ENCODE measurements at regions not wholly inside any gene's neighbourhood (a gene's known extent, or its start where the extent isn't known, plus 50 kb on each side); places are given as distances from the start of the nearest gene placed in this dataset.
A peak's percentile ranks its signal among the peaks of the same experiment; 100 is the strongest.

- no peaks in the 10 kb centered on the region for H3K4me1 Mint-ChIP-seq
- H3K27me3 Mint-ChIP-seq, result peaks cover 30% of the 10 kb centered on the region
- peak; percentile 34 for ATAC-seq
- peaks cover 4% of the 10 kb centered on the region for H3K9me3 Mint-ChIP-seq
- no peak overlapping the region for H3K27ac Mint-ChIP-seq
- no peak overlapping the region for H3K4me3 Mint-ChIP-seq
- H3K36me3 Mint-ChIP-seq, result no peaks in the 10 kb centered on the region
Observed at GRCh38 chr3:14332392-14332791, 70.0 kb upstream of the SLC6A6 start.

DNA sequence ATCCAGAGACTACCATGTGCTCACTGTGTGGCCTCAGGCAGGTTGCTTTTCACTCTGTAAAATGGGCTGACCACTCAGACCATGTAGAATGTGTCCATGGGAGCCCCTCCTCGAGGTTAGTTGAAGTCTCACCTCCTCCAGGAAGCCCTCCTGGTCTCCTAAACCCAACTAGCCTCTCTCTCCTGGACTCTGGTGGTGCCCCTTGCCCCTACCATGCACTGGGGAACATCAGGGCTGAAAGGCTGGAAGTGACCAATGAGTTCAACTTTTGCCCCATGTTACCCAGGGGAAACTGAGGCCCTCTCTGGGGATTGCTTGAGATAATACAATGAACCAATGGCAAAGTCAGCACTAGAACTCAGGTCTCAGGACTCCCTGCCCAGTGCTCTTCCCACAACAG is 69.2 kb upstream of the SLC6A6 start:
- no peak overlapping the region for H3K27ac Mint-ChIP-seq
- no peaks in the 10 kb centered on the region for H3K4me1 Mint-ChIP-seq
- ATAC-seq, result no peak
- no peaks in the 10 kb centered on the region for H3K36me3 Mint-ChIP-seq
- H3K4me3 Mint-ChIP-seq, result no peak overlapping the region
- peaks cover 27% of the 10 kb centered on the region for H3K27me3 Mint-ChIP-seq
- H3K9me3 Mint-ChIP-seq, result peaks cover 4% of the 10 kb centered on the region

- H3K9me3 Mint-ChIP-seq, result peaks cover under 1% of the 10 kb centered on the region
- peaks cover 22% of the 10 kb centered on the region for H3K27me3 Mint-ChIP-seq
- no peak for ATAC-seq
- H3K27ac Mint-ChIP-seq, result no peak overlapping the region
- no peaks in the 10 kb centered on the region for H3K36me3 Mint-ChIP-seq
- no peaks in the 10 kb centered on the region for H3K4me1 Mint-ChIP-seq
- H3K4me3 Mint-ChIP-seq, result no peak overlapping the region
Observed at GRCh38 chr3:14333621-14334020, 68.8 kb upstream of the SLC6A6 start.

DNA sequence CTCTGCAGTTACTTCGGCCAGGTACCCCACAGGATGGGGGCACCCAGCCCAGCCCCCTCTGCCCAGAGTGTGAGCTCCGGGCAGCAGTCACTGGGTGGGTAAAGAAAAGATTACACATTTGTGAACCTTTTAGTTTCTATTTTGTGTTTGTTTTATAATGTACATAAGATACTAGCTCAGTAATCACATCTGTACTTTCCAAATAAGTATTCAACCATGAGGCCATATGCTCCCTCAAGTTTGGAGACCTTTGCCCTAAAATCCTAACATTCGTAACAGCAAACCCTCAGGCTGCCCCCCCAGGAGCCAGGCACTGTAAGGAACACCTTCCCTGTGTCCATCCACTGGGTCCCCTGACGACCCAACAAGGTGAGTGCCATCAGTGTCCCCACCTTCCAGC is 68.3 kb upstream of the SLC6A6 start:
- H3K36me3 Mint-ChIP-seq, result no peaks in the 10 kb centered on the region
- H3K4me1 Mint-ChIP-seq, result no peaks in the 10 kb centered on the region
- H3K9me3 Mint-ChIP-seq, result no peaks in the 10 kb centered on the region
- peaks cover 21% of the 10 kb centered on the region for H3K27me3 Mint-ChIP-seq
- H3K4me3 Mint-ChIP-seq, result no peak overlapping the region
- ATAC-seq, result no peak
- H3K27ac Mint-ChIP-seq, result no peak overlapping the region

DNA sequence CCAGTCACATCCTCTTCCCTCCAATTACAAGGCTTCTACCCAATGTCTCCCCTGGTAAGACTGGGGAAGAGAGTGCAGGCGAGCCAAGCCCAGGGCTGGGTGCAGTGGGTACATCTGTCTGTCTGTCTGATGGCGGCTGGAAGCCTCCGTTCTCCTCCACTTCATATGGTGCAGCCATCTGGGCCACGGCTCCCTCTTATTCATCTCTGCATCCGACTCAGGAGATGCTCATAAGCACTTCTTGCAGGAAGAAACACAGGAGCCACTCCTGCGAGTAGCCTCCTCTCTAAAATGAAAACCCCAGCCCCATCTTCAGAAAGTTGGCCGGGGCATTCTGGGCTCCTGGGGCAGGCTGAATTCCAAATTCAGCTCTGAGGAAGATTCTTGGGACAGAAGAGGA is 67.5 kb upstream of the SLC6A6 start:
- Mint-ChIP-seq H3K4me3 (no peak overlapping the region), H3K27me3 (peaks cover 25% of the 10 kb centered on the region), H3K9me3 (no peaks in the 10 kb centered on the region)

DNA sequence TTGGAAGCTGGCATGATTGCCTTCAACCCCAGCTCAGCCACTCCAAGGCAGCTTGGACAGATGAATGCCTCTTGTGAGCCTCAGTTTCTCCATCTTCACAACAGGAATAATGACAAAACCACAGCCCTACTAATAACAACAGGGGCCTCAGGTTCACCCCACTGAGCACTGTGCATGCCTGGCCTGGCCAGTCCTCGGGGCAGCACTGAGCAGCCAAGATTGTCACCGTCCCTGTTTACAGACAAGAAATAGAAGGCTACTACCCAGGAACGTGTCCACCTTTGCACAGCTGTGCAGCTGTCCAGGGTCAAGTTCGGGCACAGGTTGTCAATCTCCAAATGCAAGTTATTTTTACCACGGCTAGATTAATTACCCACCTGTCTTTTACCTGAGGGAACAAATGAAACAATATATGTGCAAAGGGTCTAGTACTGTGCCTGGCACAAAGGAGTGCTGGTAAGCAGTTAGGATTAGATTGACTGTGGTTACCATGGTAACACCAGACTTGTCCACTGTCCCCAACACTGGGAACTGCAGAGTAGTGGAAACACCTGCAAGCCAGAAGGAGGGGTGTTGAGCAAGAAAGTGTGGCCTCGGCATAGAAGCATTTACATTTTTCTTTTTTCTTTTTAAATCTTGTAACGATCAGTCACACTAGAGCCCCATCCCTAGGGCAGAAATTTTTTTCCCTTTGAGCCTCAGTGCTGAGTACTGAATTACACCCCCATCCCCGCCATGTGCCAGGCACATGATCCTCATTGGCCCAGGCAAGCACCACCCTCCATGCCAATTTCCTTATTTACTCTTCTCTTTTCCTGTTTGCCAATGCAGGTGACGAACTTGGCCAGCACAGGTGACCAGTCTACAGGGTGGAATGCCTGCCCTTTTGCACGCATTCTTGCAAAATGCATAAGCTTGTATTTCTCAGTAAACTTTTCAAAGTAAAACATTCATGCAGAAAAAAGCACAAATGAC is 66.3 kb upstream of the SLC6A6 start:
- H3K9me3 Mint-ChIP-seq, result no peaks in the 10 kb centered on the region
- H3K27ac Mint-ChIP-seq, result no peak overlapping the region
- no peaks in the 10 kb centered on the region for H3K4me1 Mint-ChIP-seq
- ATAC-seq, result no peak
- H3K4me3 Mint-ChIP-seq, result no peak overlapping the region
- H3K27me3 Mint-ChIP-seq, result peaks cover 18% of the 10 kb centered on the region
- H3K36me3 Mint-ChIP-seq, result no peaks in the 10 kb centered on the region

More for the DNA sequence above, 67.5 kb upstream of the SLC6A6 start:
- H3K36me3 Mint-ChIP-seq, result no peaks in the 10 kb centered on the region
- no peak for ATAC-seq
- no peaks in the 10 kb centered on the region for H3K4me1 Mint-ChIP-seq
- H3K27ac Mint-ChIP-seq, result no peak overlapping the region

GRCh38 chr3:14336749-14337598 is 65.4 kb upstream of the SLC6A6 start:
- Mint-ChIP-seq H3K27ac (no peak overlapping the region), H3K4me3 (no peak overlapping the region), H3K27me3 (peaks cover 18% of the 10 kb centered on the region), H3K9me3 (no peaks in the 10 kb centered on the region), H3K4me1 (no peaks in the 10 kb centered on the region), H3K36me3 (no peaks in the 10 kb centered on the region)
- no peak for ATAC-seq

- H3K4me1 Mint-ChIP-seq, result no peaks in the 10 kb centered on the region
- no peaks in the 10 kb centered on the region for H3K9me3 Mint-ChIP-seq
- peaks cover 25% of the 10 kb centered on the region for H3K27me3 Mint-ChIP-seq
- H3K27ac Mint-ChIP-seq, result no peak overlapping the region
- ATAC-seq, result no peak
- no peaks in the 10 kb centered on the region for H3K36me3 Mint-ChIP-seq
- H3K4me3 Mint-ChIP-seq, result no peak overlapping the region
Observed at GRCh38 chr3:14337828-14338227, 64.6 kb upstream of the SLC6A6 start.

DNA sequence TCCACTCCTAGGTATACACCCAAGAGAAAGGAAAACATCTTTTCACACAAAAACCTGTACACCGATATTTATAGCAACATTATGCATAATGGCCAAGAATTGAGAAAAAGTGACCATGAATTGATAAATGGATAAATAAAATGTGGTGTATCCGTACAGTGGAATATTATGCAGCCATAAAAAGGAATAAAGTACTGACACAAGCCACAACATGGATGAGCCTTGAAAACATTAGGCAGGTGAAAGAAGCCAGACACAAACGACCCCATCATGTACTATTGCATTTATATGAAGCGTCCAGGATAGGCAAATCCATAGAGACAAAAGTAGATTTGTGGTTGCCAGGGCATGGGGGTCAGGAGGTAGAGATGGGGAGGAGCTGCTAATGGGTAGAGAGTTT is 64.2 kb upstream of the SLC6A6 start:
- no peaks in the 10 kb centered on the region for H3K4me1 Mint-ChIP-seq
- no peak overlapping the region for H3K27ac Mint-ChIP-seq
- peaks cover 29% of the 10 kb centered on the region for H3K27me3 Mint-ChIP-seq
- no peak for ATAC-seq
- no peaks in the 10 kb centered on the region for H3K36me3 Mint-ChIP-seq
- H3K9me3 Mint-ChIP-seq, result no peaks in the 10 kb centered on the region
- H3K4me3 Mint-ChIP-seq, result no peak overlapping the region

DNA sequence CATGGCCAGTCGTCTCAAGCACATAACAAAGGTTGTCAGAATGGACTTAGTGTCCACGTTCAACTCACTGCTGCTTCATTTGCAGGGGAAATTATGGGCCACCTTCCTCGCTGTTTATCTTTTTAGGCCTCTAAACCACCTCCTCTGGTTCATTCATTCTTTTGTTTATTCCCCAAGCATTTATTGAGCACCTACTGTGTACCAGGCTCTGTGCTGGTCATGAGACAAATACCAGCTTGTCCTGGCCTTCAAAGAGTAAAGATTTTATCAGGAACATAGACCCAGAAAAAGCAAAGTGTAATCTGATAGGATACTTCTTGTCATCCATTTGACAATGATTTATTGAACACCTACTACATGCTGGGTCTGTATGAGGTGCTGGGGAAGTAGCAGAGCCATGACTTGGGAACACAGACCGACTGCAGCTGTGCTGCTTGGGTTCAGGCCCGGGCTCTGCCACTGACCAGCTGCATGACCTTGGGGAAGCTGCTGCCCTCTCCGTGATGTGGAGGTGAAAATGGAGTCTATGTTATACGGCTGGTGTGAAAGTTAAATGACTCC is 63.4 kb upstream of the SLC6A6 start:
- H3K36me3 Mint-ChIP-seq, result no peaks in the 10 kb centered on the region
- no peaks in the 10 kb centered on the region for H3K4me1 Mint-ChIP-seq
- H3K27me3 Mint-ChIP-seq, result peaks cover 37% of the 10 kb centered on the region
- no peak for ATAC-seq
- no peaks in the 10 kb centered on the region for H3K9me3 Mint-ChIP-seq
- no peak overlapping the region for H3K27ac Mint-ChIP-seq
- no peak overlapping the region for H3K4me3 Mint-ChIP-seq

DNA sequence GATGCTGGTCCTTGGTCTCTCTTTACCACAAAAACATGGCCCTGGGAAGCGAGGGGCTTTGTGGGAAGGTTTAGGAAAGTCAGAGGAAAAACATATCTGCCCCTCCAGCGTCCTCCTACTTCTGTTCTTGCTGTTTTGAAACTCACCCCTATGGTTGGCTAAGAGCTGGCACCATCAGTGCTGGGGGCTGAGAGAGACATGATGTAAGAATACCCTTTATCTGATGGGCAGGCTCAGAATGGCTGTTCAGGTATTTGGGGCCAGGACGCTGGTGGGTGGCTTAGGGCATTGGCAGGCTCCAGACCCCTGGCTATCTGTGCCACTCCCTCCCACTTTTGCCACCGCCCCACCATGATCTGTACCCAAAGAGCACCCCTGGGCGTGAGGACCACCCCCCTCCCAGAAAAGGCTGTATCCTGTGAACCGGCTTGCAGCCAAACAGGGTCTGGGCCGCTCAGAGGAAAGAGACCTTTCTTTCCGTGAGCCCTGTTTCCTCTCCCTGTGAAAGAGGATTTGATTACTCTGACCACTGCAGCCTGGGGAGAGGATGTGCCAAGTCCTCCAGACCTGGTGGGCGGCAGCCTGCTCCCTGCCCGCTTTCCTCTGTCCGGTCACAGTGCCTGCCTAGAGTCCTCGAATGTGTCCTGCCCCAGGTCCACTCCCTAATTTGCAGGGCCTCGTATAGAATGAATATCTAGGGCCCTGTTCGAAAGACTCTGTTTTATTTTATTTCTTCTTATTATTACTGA is 61.3 kb upstream of the SLC6A6 start:
- Mint-ChIP-seq H3K27me3 (peaks cover 40% of the 10 kb centered on the region), H3K27ac (no peak overlapping the region), H3K4me1 (no peaks in the 10 kb centered on the region), H3K36me3 (no peaks in the 10 kb centered on the region), H3K4me3 (no peak overlapping the region), H3K9me3 (no peaks in the 10 kb centered on the region)
- no peak for ATAC-seq

DNA sequence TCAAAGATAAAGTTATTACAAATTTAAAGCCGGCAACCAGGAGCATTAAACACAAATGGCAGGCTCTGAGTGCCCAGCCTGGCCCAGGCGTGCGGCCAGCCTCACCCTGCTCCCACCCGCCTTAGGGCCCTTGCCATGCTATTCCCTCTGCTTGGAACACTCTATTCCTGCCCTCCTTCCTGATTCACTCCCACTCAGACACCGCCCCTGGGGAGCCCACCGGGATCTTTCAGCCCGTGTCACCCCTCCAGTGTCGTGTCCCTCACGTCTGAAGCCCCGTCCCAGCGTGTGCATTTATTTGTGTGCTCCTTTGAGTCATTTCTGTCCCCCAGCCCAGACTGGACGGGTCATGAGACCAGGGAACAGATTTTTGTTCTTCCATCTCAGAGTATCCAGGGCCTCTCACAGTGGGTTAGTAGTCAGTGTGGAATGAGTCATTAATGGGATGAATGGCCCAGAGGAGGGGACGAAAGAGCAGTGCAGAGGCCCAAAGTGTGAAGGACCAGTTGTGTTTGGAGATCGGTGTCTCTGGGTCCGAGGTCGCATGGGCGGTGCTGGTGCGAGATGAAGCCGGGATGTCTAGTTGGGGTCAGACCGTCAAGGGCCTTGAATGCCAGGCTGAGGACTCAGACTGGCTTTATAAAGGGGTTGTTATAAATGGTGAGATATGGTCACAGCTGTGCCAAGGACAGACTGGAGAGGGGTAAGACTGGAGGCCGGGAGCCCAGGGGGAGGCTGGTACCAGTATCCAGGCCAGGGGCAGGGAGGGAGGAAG is 58.9 kb upstream of the SLC6A6 start:
- H3K4me1 Mint-ChIP-seq, result no peaks in the 10 kb centered on the region
- no peak overlapping the region for H3K27ac Mint-ChIP-seq
- H3K36me3 Mint-ChIP-seq, result no peaks in the 10 kb centered on the region
- peaks cover 51% of the 10 kb centered on the region for H3K27me3 Mint-ChIP-seq
- ATAC-seq, result no peak
- no peaks in the 10 kb centered on the region for H3K9me3 Mint-ChIP-seq
- no peak overlapping the region for H3K4me3 Mint-ChIP-seq

DNA sequence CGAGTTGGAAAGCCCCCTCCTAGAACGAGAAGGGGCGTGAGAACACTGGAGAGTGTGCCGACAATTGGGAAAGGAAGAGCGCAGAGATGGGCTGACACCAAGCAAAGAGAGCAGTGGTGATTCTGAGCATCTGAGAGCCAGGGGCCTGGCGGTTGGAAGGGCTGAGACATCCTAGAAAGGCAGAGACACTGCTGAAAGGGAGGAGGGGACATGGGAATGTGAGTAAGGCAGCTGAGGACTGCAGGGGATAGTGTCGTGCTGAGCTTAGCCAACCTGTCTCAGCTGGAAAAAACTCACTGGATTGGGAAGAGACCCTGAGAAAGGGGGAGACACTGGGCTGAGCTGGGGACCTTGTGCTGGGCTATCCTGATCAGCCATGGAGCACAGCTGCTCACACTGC is 58.1 kb upstream of the SLC6A6 start:
- H3K36me3 Mint-ChIP-seq, result no peaks in the 10 kb centered on the region
- H3K9me3 Mint-ChIP-seq, result no peaks in the 10 kb centered on the region
- peaks cover 48% of the 10 kb centered on the region for H3K27me3 Mint-ChIP-seq
- no peak for ATAC-seq
- no peak overlapping the region for H3K4me3 Mint-ChIP-seq
- no peak overlapping the region for H3K27ac Mint-ChIP-seq
- no peaks in the 10 kb centered on the region for H3K4me1 Mint-ChIP-seq

GRCh38 chr3:14345496-14346150 is 56.8 kb upstream of the SLC6A6 start:
- no peak overlapping the region for H3K4me3 Mint-ChIP-seq
- peaks cover 43% of the 10 kb centered on the region for H3K27me3 Mint-ChIP-seq
- H3K36me3 Mint-ChIP-seq, result no peaks in the 10 kb centered on the region
- no peaks in the 10 kb centered on the region for H3K4me1 Mint-ChIP-seq
- H3K27ac Mint-ChIP-seq, result no peak overlapping the region
- H3K9me3 Mint-ChIP-seq, result no peaks in the 10 kb centered on the region
- ATAC-seq, result no peak

Data from stimulated activated memory B cell treated with anti-CD40 and anti-IgM and Interleukin-4, amounts not matched to agents 10 μg/mL and 1 μg/mL and 100 μg/mL, for 72 hours (primary cell).